ENCODE measurements at regions not wholly inside any gene's neighbourhood (a gene's known extent, or its start where the extent isn't known, plus 50 kb on each side); places are given as distances from the start of the nearest gene placed in this dataset.

DNA sequence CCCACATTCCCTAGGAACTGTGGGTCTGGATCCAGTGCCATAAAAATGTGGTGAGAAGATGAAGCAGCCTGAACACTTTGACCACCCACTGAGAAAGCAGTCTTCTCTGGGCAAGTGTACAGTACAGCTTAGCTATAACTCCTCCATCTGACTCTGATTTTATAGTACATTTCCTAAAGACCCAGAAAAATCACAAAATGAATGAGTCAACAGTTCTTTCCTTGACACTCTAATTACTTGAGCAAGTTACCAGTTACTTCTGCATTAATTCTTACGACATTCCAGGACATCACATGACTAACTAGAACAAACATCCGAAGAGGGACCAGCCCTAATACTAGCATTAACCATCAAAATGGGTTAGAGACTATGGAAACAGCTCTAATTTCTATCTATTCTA lies 148.1 kb upstream of the PEX5L start:
- no peak for DNase-seq (ENCODE audit: low read depth in 4 of 4, low spot score in 2 of 4)

- DNase-seq (ENCODE audit: low read depth in 4 of 4, low spot score in 2 of 4): no peak
Measured at GRCh38 chr3:180185650-180186049, 148.9 kb upstream of the PEX5L start.

- DNase-seq (ENCODE audit: low read depth in 4 of 4, low spot score in 2 of 4): no peak
Measured at GRCh38 chr3:180188512-180189309, 152.0 kb upstream of the PEX5L start.

DNA sequence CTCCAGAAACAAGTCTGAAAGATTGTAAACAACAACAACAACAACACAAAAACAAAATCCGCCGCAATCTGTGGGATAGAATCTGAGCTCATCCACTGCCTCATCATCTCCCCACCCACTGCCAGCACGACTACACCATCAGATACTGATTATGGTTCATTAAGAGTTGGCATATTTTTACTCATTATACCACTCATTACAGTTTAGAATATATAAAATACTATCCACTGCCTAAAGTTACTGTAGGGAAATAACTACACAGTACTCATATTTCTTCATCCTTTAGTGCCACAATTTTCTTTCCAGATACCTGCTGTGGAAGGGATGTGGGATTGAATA lies 152.5 kb upstream of the PEX5L start:
- DNase-seq (ENCODE audit: low read depth in 4 of 4, low spot score in 2 of 4): no peak

GRCh38 chr3:180196658-180197057 lies 159.9 kb upstream of the PEX5L start:
- DNase-seq (ENCODE audit: low read depth in 4 of 4, low spot score in 2 of 4): no peak

GRCh38 chr3:180199417-180199995 lies 162.8 kb upstream of the PEX5L start:
- DNase-seq (ENCODE audit: low read depth in 4 of 4, low spot score in 2 of 4): peak in 2 of 4 donors; percentile 6 to 10

DNA sequence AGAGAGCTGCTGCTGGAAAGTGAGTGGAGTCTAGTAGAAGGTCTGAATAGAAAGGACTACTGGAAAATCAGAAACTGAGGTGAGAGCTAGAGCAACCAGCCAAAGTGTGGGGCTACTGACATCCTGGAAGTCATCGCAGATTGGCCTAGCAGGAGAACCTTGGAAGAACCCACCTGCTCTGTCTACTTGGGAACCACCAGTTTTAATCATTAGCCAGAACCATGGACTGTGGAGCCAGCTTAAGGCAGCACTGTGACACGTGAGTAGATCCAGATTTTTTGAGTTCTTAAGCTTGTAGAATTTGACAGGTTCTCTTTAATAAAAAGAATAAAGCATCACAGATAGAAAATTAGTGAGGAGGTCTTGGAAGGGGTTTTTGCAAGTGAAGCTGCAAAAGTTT lies 179.1 kb upstream of the PEX5L start:
- DNase-seq (ENCODE audit: low read depth in 4 of 4, low spot score in 2 of 4): no peak

GRCh38 chr3:180223268-180223667 lies 186.5 kb upstream of the PEX5L start:
- DNase-seq (ENCODE audit: low read depth in 4 of 4, low spot score in 2 of 4): no peak

DNA sequence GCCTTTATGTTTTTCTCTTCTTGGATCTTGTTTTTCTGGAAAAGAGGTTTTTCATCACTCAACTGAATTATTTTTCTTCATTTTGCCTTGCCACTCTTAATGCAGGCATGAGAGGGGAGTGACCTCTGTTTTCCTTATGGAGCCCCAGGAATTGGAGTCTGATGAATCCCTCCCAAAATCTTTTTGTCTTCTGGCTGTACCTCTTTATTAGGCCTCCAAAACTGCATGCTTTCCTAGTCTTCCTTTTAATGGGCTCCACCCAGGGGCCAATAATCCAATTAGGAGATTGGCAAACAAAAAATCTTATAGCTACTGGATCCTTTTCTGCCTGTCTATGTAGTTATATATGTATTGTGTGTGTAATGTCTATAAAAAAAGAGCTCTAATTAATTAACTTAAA lies 192.4 kb upstream of the PEX5L start:
- DNase-seq (ENCODE audit: low read depth in 4 of 4, low spot score in 2 of 4): no peak

DNA sequence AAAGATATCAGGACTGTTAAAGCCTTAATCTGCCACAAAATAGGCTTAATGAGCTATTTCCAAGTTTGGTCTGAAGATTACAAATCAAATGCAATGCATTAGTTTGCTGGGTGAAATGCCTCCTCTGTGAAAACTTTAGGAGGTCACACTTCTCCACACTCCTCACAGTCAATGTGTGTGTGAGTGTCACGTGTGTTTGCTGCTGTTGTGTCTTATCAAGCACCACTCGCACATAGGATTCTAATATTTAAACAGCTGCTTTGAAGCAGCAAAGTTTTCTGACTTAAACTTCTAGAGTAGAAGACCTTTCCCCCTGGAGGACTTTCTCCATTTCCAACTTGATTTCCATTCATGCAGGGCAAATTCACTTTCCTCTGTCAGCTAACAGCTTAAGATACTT lies 203.2 kb upstream of the PEX5L start:
- DNase-seq (ENCODE audit: low read depth in 4 of 4, low spot score in 2 of 4): no peak

GRCh38 chr3:180246688-180247195 lies 210.0 kb upstream of the PEX5L start:
- no peak for DNase-seq (ENCODE audit: low read depth in 4 of 4, low spot score in 2 of 4)

DNA sequence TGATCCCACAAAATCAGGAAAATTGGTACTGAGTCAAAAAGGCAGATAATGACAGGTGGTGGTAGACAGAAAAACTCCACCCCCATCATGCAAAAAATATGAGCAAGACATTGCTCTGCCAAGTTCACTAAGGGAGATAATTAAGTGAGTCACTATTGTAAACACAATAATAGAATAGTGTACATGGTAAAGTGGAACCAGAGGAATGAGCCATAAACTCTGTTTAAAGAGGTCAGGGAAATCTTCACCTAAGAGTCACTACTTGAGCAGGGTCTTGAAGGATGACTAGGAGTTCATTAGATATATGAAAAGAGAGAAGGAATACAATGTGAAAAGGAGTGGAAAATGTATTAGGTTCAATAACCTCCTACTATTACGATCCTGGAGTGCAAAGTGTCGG lies 213.4 kb upstream of the PEX5L start:
- no peak for DNase-seq (ENCODE audit: low read depth in 4 of 4, low spot score in 2 of 4)

- no peak for DNase-seq (ENCODE audit: low read depth in 4 of 4, low spot score in 2 of 4)
Measured at GRCh38 chr3:180252683-180253082, 215.9 kb upstream of the PEX5L start.

GRCh38 chr3:180253283-180253682 lies 216.5 kb upstream of the PEX5L start:
- no peak for DNase-seq (ENCODE audit: low read depth in 4 of 4, low spot score in 2 of 4)

- DNase-seq (ENCODE audit: low read depth in 4 of 4, low spot score in 2 of 4): no peak
Measured at GRCh38 chr3:180264479-180264878, 227.7 kb upstream of the PEX5L start.

GRCh38 chr3:180265551-180265950 lies 228.8 kb upstream of the PEX5L start:
- no peak for DNase-seq (ENCODE audit: low read depth in 4 of 4, low spot score in 2 of 4)

- no peak for DNase-seq (ENCODE audit: low read depth in 4 of 4, low spot score in 2 of 4)
Measured at GRCh38 chr3:180267202-180267843, 230.6 kb upstream of the PEX5L start.

- DNase-seq (ENCODE audit: low read depth in 4 of 4, low spot score in 2 of 4): no peak
Measured at GRCh38 chr3:180274536-180274935, 237.8 kb upstream of the PEX5L start.

GRCh38 chr3:180275176-180275575 lies 238.4 kb upstream of the PEX5L start:
- DNase-seq (ENCODE audit: low read depth in 4 of 4, low spot score in 2 of 4): no peak

DNA sequence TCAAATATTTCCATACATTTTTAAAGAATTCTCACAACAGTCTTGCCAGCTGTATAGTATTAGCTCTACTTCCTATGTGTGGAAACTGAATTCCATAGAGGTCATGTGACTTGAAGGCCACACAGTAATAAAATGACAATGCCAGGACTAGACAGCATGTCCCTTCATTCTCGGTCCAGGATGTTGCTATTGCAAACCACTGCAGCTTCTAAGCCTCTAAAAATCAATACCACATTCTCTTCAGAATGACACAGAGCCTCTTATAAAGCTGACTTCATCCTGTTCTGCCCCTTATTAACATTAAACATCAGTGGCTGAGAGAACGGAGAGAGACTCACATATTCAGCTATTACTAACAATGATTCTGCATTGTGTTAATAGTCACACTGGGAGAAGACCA lies 240.3 kb upstream of the PEX5L start:
- no peak for DNase-seq (ENCODE audit: low read depth in 4 of 4, low spot score in 2 of 4)

- no peak for DNase-seq (ENCODE audit: low read depth in 4 of 4, low spot score in 2 of 4)
Measured at GRCh38 chr3:180278583-180279188, 241.9 kb upstream of the PEX5L start.

GRCh38 chr3:180280555-180280954 lies 243.8 kb upstream of the PEX5L start:
- no peak for DNase-seq (ENCODE audit: low read depth in 4 of 4, low spot score in 2 of 4)

All from left renal cortex interstitium (tissue), 4 donors.